ENCODE measurements at regions not wholly inside any gene's neighbourhood (a gene's known extent, or its start where the extent isn't known, plus 50 kb on each side); places are given as distances from the start of the nearest gene placed in this dataset.

- TF ChIP-seq, protein P1, sequence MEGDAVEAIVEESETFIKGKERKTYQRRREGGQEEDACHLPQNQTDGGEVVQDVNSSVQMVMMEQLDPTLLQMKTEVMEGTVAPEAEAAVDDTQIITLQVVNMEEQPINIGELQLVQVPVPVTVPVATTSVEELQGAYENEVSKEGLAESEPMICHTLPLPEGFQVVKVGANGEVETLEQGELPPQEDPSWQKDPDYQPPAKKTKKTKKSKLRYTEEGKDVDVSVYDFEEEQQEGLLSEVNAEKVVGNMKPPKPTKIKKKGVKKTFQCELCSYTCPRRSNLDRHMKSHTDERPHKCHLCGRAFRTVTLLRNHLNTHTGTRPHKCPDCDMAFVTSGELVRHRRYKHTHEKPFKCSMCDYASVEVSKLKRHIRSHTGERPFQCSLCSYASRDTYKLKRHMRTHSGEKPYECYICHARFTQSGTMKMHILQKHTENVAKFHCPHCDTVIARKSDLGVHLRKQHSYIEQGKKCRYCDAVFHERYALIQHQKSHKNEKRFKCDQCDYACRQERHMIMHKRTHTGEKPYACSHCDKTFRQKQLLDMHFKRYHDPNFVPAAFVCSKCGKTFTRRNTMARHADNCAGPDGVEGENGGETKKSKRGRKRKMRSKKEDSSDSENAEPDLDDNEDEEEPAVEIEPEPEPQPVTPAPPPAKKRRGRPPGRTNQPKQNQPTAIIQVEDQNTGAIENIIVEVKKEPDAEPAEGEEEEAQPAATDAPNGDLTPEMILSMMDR (tag by site-specific recombination; IDR thresholded peaks at IDR 0.05) = no peak
- TF ChIP-seq ZNF843 (tag by site-specific recombination; IDR thresholded peaks at IDR 0.05) (no peak), ELK4 (IDR thresholded peaks at IDR 0.05; ENCODE audit: borderline replicate concordance, low read depth, low read length) (no peak), WT1 (tag by site-specific recombination; IDR thresholded peaks at IDR 0.05) (no peak), GLI4 (tag by site-specific recombination; IDR thresholded peaks at IDR 0.05) (no peak), ZBTB6 (tag by site-specific recombination; IDR thresholded peaks at IDR 0.05) (no peak), ZNF549 (tag by site-specific recombination; IDR thresholded peaks at IDR 0.05) (no peak), ZBTB21 (tag by site-specific recombination; IDR thresholded peaks at IDR 0.05) (no peak), ZNF362 (tag by site-specific recombination; IDR thresholded peaks at IDR 0.05) (no peak)
Measured at GRCh38 chr5:98314292-98314691, 459.2 kb upstream of the RGMB start.
